GM21619 (cell line): ENCODE measurements at regions not wholly inside any gene's neighbourhood (a gene's known extent, or its start where the extent isn't known, plus 50 kb on each side); places are given as distances from the start of the nearest gene placed in this dataset.

Experiments used
- ATAC-seq: cut with Tn5 transposase; IDR thresholded peaks from one replicate; pipeline ENCODE4 v1.9.1; 2021; ENCODE audit not compliant: unreplicated experiment

GRCh38 chr3:69445498-69445897 lies 59.6 kb upstream of the FRMD4B start:
- no peak for ATAC-seq

GRCh38 chr3:69445024-69445423 lies 59.1 kb upstream of the FRMD4B start:
- ATAC-seq: no peak

- ATAC-seq: no peak
These were observed 57.6 kb upstream of the FRMD4B start for GRCh38 chr3:69443457-69443920.

GRCh38 chr3:69442771-69443311 lies 57.0 kb upstream of the FRMD4B start:
- ATAC-seq: peak; percentile 44

GRCh38 chr3:69441732-69442131 lies 55.8 kb upstream of the FRMD4B start:
- no peak for ATAC-seq

GRCh38 chr3:69441040-69441439 lies 55.2 kb upstream of the FRMD4B start:
- ATAC-seq: no peak

GRCh38 chr3:69439643-69440270 lies 53.9 kb upstream of the FRMD4B start:
- ATAC-seq: no peak

- no peak for ATAC-seq
These were observed 52.6 kb upstream of the FRMD4B start for GRCh38 chr3:69438476-69438875.

- ATAC-seq: peak; percentile 47
These were observed 49.7 kb upstream of the FRMD4B start for GRCh38 chr3:69435274-69436265.
